ENCODE measurements at regions not wholly inside any gene's neighbourhood (a gene's known extent, or its start where the extent isn't known, plus 50 kb on each side); places are given as distances from the start of the nearest gene placed in this dataset.

GRCh38 chr4:81881855-81882621 is 410.3 kb upstream of the RASGEF1B start:
- no peak for DNase-seq (ENCODE audit: extremely low read depth, low read depth)
- no peak overlapping the region for H3K4me3 ChIP-seq (replicated peaks; ENCODE audit: low read depth, low read length)
- TF ChIP-seq CTCF (IDR thresholded peaks at IDR 0.05; ENCODE audit: low read depth, low read length, missing control alignments): no peak

- no peak for TF ChIP-seq CTCF (IDR thresholded peaks at IDR 0.05; ENCODE audit: low read depth, low read length, missing control alignments)
- H3K4me3 ChIP-seq (replicated peaks; ENCODE audit: low read depth, low read length): no peak overlapping the region
- DNase-seq (ENCODE audit: extremely low read depth, low read depth): no peak
These were observed 404.4 kb upstream of the RASGEF1B start for GRCh38 chr4:81876106-81876505.

DNA sequence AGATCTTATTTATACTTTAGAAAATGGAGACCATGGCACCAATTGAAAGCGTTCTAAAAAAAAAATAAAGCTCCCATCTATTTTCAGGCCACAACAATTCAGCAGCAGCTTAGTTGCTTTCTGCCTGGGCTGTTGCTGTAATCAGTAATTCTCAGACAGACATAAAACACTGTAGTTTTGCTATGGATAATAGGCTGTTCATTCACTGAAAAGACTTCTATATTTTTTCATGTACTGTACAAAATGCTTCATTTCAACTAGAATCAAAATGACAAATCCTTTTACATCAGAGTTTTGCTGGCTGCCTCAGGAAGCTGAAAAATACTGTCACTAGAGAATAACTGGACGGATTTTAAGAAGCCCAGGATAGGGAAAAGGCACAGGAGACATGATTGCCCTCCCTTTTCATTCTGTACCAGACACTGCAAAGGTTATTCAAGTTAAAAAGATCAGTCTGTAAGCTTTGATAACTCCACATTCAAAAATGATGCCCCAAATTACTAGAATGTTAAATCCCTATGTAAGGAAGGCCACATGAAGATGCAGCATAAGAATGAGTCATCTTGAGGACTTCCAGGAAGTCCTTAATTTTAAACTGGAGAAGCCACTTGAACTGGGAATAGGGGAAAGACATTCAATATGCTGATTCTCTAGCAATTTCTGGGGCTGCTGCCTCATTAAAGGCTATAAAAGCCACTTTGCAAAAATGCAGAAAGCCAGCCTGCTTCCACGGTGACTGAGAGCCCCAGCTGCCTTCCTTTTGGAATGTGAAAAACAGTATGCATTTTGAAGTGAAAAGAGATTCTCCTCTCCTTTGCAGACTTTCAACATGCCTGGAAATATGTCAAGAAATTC is 403.2 kb upstream of the RASGEF1B start:
- no peak overlapping the region for H3K4me3 ChIP-seq (replicated peaks; ENCODE audit: low read depth, low read length)
- no peak for DNase-seq (ENCODE audit: extremely low read depth, low read depth)

GRCh38 chr4:81870275-81870674 is 398.6 kb upstream of the RASGEF1B start:
- no peak for DNase-seq (ENCODE audit: extremely low read depth, low read depth)
- no peak overlapping the region for H3K4me3 ChIP-seq (replicated peaks; ENCODE audit: low read depth, low read length)
- TF ChIP-seq CTCF (IDR thresholded peaks at IDR 0.05; ENCODE audit: low read depth, low read length, missing control alignments): no peak

More for the DNA sequence above, 403.2 kb upstream of the RASGEF1B start:
- no peak for TF ChIP-seq CTCF (IDR thresholded peaks at IDR 0.05; ENCODE audit: low read depth, low read length, missing control alignments)

GRCh38 chr4:81860111-81860510 is 388.4 kb upstream of the RASGEF1B start:
- no peak for DNase-seq (ENCODE audit: extremely low read depth, low read depth)
- no peak for TF ChIP-seq CTCF (IDR thresholded peaks at IDR 0.05; ENCODE audit: low read depth, low read length, missing control alignments)
- no peak overlapping the region for H3K4me3 ChIP-seq (replicated peaks; ENCODE audit: low read depth, low read length)

- no peak for TF ChIP-seq CTCF (IDR thresholded peaks at IDR 0.05; ENCODE audit: low read depth, low read length, missing control alignments)
- no peak overlapping the region for H3K4me3 ChIP-seq (replicated peaks; ENCODE audit: low read depth, low read length)
- no peak for DNase-seq (ENCODE audit: extremely low read depth, low read depth)
These were observed 382.7 kb upstream of the RASGEF1B start for GRCh38 chr4:81854406-81854805.
